ENCODE measurements at regions not wholly inside any gene's neighbourhood (a gene's known extent, or its start where the extent isn't known, plus 50 kb on each side); places are given as distances from the start of the nearest gene placed in this dataset.

DNA sequence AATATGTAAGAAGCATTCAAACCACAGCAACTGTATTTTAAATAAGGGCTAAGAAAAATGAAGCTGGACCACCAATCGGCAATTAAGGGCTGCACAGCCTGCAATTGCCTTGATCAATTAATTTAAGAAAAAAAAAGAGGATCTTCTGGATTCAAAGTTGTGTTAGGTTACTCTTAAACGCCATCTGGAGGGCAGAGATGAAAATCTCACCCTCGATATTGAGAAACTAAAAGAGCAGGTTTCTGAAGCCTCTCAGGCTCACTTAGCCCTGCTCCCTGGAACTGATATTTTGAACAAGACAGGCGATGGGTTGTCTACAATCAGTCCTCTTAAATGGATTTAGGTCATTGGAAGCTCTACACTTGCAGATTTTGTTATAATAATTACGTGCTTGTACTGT is 579.4 kb downstream of the GRXCR1 start:
- TF ChIP-seq, protein P1, sequence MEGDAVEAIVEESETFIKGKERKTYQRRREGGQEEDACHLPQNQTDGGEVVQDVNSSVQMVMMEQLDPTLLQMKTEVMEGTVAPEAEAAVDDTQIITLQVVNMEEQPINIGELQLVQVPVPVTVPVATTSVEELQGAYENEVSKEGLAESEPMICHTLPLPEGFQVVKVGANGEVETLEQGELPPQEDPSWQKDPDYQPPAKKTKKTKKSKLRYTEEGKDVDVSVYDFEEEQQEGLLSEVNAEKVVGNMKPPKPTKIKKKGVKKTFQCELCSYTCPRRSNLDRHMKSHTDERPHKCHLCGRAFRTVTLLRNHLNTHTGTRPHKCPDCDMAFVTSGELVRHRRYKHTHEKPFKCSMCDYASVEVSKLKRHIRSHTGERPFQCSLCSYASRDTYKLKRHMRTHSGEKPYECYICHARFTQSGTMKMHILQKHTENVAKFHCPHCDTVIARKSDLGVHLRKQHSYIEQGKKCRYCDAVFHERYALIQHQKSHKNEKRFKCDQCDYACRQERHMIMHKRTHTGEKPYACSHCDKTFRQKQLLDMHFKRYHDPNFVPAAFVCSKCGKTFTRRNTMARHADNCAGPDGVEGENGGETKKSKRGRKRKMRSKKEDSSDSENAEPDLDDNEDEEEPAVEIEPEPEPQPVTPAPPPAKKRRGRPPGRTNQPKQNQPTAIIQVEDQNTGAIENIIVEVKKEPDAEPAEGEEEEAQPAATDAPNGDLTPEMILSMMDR (conservative IDR thresholded peaks at IDR 0.05): peak; percentile 15
- TF ChIP-seq ZFX (IDR thresholded peaks at IDR 0.05): no peak
